Endothelial cell of umbilical vein (primary cell): ENCODE measurements at regions not wholly inside any gene's neighbourhood (a gene's known extent, or its start where the extent isn't known, plus 50 kb on each side); places are given as distances from the start of the nearest gene placed in this dataset.
"Not testable (repeated sequence)": the region's sequence is repeated elsewhere in the genome, so short reads cannot be mapped to it uniquely, and the experiment has no call there.

Experiments
- BruUV-seq: library from RNA; stranded (reverse); fragments of 400-500 nt; replicated peaks from 2 replicates; lab custom pipeline; 2021; lab: Mats Ljungman, UMichigan
- CTCF ChIA-PET: fragments of 300-600, 350-600 bp; sonication (Branson Sonifier 250); formaldehyde crosslinking; loops from one replicate; lab custom pipeline; 2021; ENCODE audit warnings: antibody characterized with exemption, inconsistent platforms; lab: Charles Lee
- POLR2A ChIA-PET: fragments of 300-600, 350-600 bp; sonication (Branson Sonifier 250); formaldehyde crosslinking; loops from one replicate; lab custom pipeline; 2021; ENCODE audit warnings: antibody characterized with exemption, inconsistent platforms; lab: Charles Lee
- DNase-seq: peaks from one replicate; pipeline ENCODE4 v3.0.0-alpha.2; 2011; ENCODE audit warnings: low read depth, low spot score
- FAIRE-seq: peaks from 2 replicates; lab custom pipeline; 2011; peaks lifted over from hg19 to GRCh38; lab: Jason Lieb, UNC
- H2AFZ ChIP-seq: 2 replicates; pipeline ENCODE4 v1.6.0; 2012; ENCODE audit warnings: low read depth, low read length, control low read depth, inconsistent platforms
- H3K27ac ChIP-seq: 2 replicates; pipeline ENCODE4 v1.5.1; 2011; ENCODE audit warnings: low read depth, mild to moderate bottlenecking, control low read depth, low read length, moderate library complexity; ENCODE audit not compliant: insufficient read depth
- H3K27me3 ChIP-seq, 2 experiments: 2 replicates each; pipeline versions ENCODE4 v1.6.0 to v1.6.1; 2011; ENCODE audit warnings: low read length in 2 of 2, mixed read lengths in 1 of 2; ENCODE audit not compliant: control insufficient read depth in 2 of 2, insufficient read depth in 2 of 2
- H3K36me3 ChIP-seq, 2 experiments: 2 replicates in 1 of 2; 3 replicates in 1 of 2; pipeline ENCODE4 v1.5.1; 2011; ENCODE audit warnings: low read length in 2 of 2, mild to moderate bottlenecking in 1 of 2, moderate library complexity in 1 of 2; ENCODE audit not compliant: control insufficient read depth in 2 of 2, insufficient read depth in 2 of 2; ENCODE audit errors: extremely low read depth in 1 of 2
- H3K4me1 ChIP-seq: 3 replicates; pipeline ENCODE4 v1.5.1; 2011; ENCODE audit warnings: mild to moderate bottlenecking, low read length; ENCODE audit not compliant: control insufficient read depth, insufficient read depth; ENCODE audit errors: extremely low read depth
- H3K4me2 ChIP-seq: 2 replicates; pipeline ENCODE4 v1.6.1; 2011; ENCODE audit warnings: low read length, control low read depth, mixed read lengths; ENCODE audit not compliant: insufficient read depth
- H3K4me3 ChIP-seq, 3 experiments: fragments of 200-600 bp in 1 of 3; sonication (generic), shearing (Covaris generic) in 1 of 3; replicated peaks in 1 of 3; 2 replicates each; pipeline ENCODE4 v1.5.1; 2011 to 2016; ENCODE audit warnings: control low read depth in 3 of 3, low read length in 3 of 3, mild to moderate bottlenecking in 2 of 3, inconsistent platforms in 1 of 3, low read depth in 1 of 3, moderate library complexity in 1 of 3; ENCODE audit not compliant: insufficient read depth in 1 of 3
- H3K79me2 ChIP-seq: 2 replicates; pipeline ENCODE4 v1.6.0; 2012; ENCODE audit warnings: low read length, inconsistent platforms; ENCODE audit not compliant: control insufficient read depth, insufficient read depth
- H3K9ac ChIP-seq: replicated peaks from 2 replicates; pipeline ENCODE3; 2011; ENCODE audit warnings: low read length, control low read depth; ENCODE audit not compliant: insufficient read depth; ENCODE audit errors: extremely low read depth
- H3K9me1 ChIP-seq: replicated peaks from 3 replicates; pipeline ENCODE4 v1.6.0; 2011; ENCODE audit warnings: mild to moderate bottlenecking, low read length; ENCODE audit not compliant: control insufficient read depth, insufficient read depth; ENCODE audit errors: extremely low read depth
- H3K9me3 ChIP-seq: replicated peaks from 2 replicates; pipeline ENCODE4 v1.5.1; 2012; ENCODE audit warnings: low read length, inconsistent platforms; ENCODE audit not compliant: control insufficient read depth, insufficient read depth
- H4K20me1 ChIP-seq: replicated peaks from 2 replicates; pipeline ENCODE3; 2011; ENCODE audit warnings: mild to moderate bottlenecking, low read length; ENCODE audit not compliant: control insufficient read depth, insufficient read depth; ENCODE audit errors: extremely low read depth
- CTCF ChIP-seq, 2 donors: IDR thresholded peaks; 1 replicate in 1 of 2; 2 replicates in 1 of 2; pipeline ENCODE4 v1.5.1; 2011; ENCODE audit warnings: low read length in 2 of 2, mild to moderate bottlenecking in 2 of 2, moderate library complexity in 2 of 2, control low read depth in 1 of 2, inconsistent platforms in 1 of 2, low read depth in 1 of 2; ENCODE audit not compliant: insufficient read depth in 1 of 2; ENCODE audit errors: extremely low read depth in 1 of 2
- EZH2 ChIP-seq: IDR thresholded peaks from 2 replicates; pipeline ENCODE4 v1.6.1; 2012; ENCODE audit warnings: borderline replicate concordance, low read depth, mild to moderate bottlenecking, moderate library complexity, low read length, inconsistent platforms; ENCODE audit not compliant: severe bottlenecking
- FOS ChIP-seq: IDR thresholded peaks from 2 replicates; pipeline ENCODE4 v1.6.1; 2011; ENCODE audit warnings: mild to moderate bottlenecking, low read length, moderate library complexity, borderline replicate concordance; ENCODE audit not compliant: insufficient read depth
- GATA2 ChIP-seq: IDR thresholded peaks from 2 replicates; pipeline ENCODE4 v1.7.0; 2011; ENCODE audit warnings: low read depth, mild to moderate bottlenecking, moderate library complexity, mixed read lengths, low read length; ENCODE audit not compliant: insufficient read length, insufficient read depth
- JUN ChIP-seq: IDR thresholded peaks from 2 replicates; pipeline ENCODE4 v1.6.1; 2011; ENCODE audit warnings: borderline replicate concordance, low read depth; ENCODE audit not compliant: insufficient read length, insufficient read depth
- MAX ChIP-seq: IDR thresholded peaks from 2 replicates; pipeline ENCODE4 v1.6.1; 2011; ENCODE audit not compliant: insufficient read depth, insufficient read length
- MYC ChIP-seq: IDR thresholded peaks from one replicate; pipeline ENCODE4 v1.6.1; 2011; ENCODE audit warnings: mild to moderate bottlenecking, low read depth, low read length
- POLR2A ChIP-seq: IDR thresholded peaks from 2 replicates; pipeline ENCODE4 v1.6.1; 2012; ENCODE audit warnings: low read depth, mild to moderate bottlenecking, control low read depth, low read length
- POLR2AphosphoS5 ChIP-seq: IDR thresholded peaks from 2 replicates; pipeline ENCODE4 v1.6.1; 2012; ENCODE audit warnings: low read depth, mild to moderate bottlenecking, control low read depth, low read length, moderate library complexity; ENCODE audit not compliant: insufficient read depth
- dilution Hi-C: fragments of 300-500 bp; cut with MboI; formaldehyde crosslinking; loops from one replicate; pipeline ENCODE4 v1.15.0; 2019; ENCODE audit warnings: low sequenced_read_pairs; ENCODE audit not compliant: extremely low pct_ligation_motif_present
- intact Hi-C: fragments of 100-400 bp; cut with micrococcal nuclease; formaldehyde crosslinking; loops from one replicate; pipeline ENCODE4 v1.10.0; 2022

DNA sequence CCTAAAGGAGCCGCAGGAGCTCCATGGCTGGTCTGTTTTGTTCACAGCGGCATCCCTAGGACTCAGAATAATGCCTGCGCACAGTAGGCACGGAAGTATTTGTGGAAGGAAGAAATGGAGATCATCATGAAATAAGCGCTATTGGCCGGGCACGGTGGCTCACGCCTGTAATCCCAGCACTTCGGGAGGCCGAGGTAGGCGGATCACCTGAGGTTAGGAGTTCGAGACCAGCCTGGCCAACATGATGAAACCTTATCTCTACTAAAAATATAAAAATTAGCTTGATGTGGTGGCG lies 175.5 kb upstream of the CIBAR2 start:
- H3K4me2 ChIP-seq, intact Hi-C loops, BruUV-seq, H3K4me3 ChIP-seq, POLR2A ChIA-PET, H3K9me3 ChIP-seq, H3K27ac ChIP-seq, H3K79me2 ChIP-seq, DNase-seq, H3K9me1 ChIP-seq, FAIRE-seq, H3K4me1 ChIP-seq, dilution Hi-C loops, H3K9ac ChIP-seq, H3K36me3 ChIP-seq, H4K20me1 ChIP-seq, H2AFZ ChIP-seq, H3K27me3 ChIP-seq: not testable (repeated sequence)
- CTCF ChIA-PET: interaction anchor here (1.7 to 2.7 kb wide), 2 partner anchors 9 to 13 kb away, joined by 7 to 8 read pairs; no protein-coding TSS in a partner anchor

GRCh38 chr16:85288341-85288868 lies 176.1 kb upstream of the CIBAR2 start:
- DNase-seq: no peak
- Histone ChIP-seq H3K79me2 (no peaks in the 10 kb centered on the region), H3K4me2 (no peak overlapping the region), H3K27ac (no peak overlapping the region), H3K9me1 (no peaks in the 10 kb centered on the region), H3K4me1 (peaks cover 6% of the 10 kb centered on the region), H3K36me3 (no peaks in the 10 kb centered on the region), H3K9ac (no peak overlapping the region), H3K9me3 (no peaks in the 10 kb centered on the region), H2AFZ (no peak overlapping the region), H4K20me1 (no peaks in the 10 kb centered on the region), H3K27me3 (no peaks in the 10 kb centered on the region), H3K4me3 (no peak overlapping the region)
- TF ChIP-seq JUN (no peak), POLR2A (no peak), MYC (no peak), GATA2 (no peak), FOS (no peak), POLR2AphosphoS5 (no peak), MAX (no peak), EZH2 (no peak), CTCF (IDR thresholded peaks at IDR 0.05; ENCODE audit: extremely low read depth in 1 of 2, insufficient read depth in 1 of 2, low read depth in 1 of 2, low read length in 2 of 2) (no peak)
- ChIA-PET POLR2A (no interaction called here), CTCF (interaction anchor here (1.7 to 2.7 kb wide), 2 partner anchors 9 to 13 kb away, joined by 7 to 8 read pairs; no protein-coding TSS in a partner anchor)
- no peak for FAIRE-seq
- dilution Hi-C loops: no loop called here
- intact Hi-C loops: no loop called here
- BruUV-seq: no TSS peak
